ENCODE measurements at regions not wholly inside any gene's neighbourhood (a gene's known extent, or its start where the extent isn't known, plus 50 kb on each side); places are given as distances from the start of the nearest gene placed in this dataset.

- TF ChIP-seq POLR2AphosphoS5 (IDR thresholded peaks at IDR 0.05) (no peak), EP300 (IDR thresholded peaks at IDR 0.05) (no peak), POLR2A (IDR thresholded peaks at IDR 0.05) (no peak)
- TF ChIP-seq, protein P1, sequence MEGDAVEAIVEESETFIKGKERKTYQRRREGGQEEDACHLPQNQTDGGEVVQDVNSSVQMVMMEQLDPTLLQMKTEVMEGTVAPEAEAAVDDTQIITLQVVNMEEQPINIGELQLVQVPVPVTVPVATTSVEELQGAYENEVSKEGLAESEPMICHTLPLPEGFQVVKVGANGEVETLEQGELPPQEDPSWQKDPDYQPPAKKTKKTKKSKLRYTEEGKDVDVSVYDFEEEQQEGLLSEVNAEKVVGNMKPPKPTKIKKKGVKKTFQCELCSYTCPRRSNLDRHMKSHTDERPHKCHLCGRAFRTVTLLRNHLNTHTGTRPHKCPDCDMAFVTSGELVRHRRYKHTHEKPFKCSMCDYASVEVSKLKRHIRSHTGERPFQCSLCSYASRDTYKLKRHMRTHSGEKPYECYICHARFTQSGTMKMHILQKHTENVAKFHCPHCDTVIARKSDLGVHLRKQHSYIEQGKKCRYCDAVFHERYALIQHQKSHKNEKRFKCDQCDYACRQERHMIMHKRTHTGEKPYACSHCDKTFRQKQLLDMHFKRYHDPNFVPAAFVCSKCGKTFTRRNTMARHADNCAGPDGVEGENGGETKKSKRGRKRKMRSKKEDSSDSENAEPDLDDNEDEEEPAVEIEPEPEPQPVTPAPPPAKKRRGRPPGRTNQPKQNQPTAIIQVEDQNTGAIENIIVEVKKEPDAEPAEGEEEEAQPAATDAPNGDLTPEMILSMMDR (IDR thresholded peaks at IDR 0.05), result no peak
- no peaks in the 10 kb centered on the region for H3K9me3 ChIP-seq
- WGBS, 5 donors, result 10 to 98% (median 52%) methylated on average over 1 of the region's 1 CpG
- no peaks in the 10 kb centered on the region for H3K27me3 ChIP-seq
- H3K4me1 ChIP-seq, result no peaks in the 10 kb centered on the region
- intact Hi-C loops (cut with DNase I; ENCODE audit: low total_unique reads), result no loop called here
- no peak for DNase-seq
- no peaks in the 10 kb centered on the region for H3K36me3 ChIP-seq
- H3K4me3 ChIP-seq, result no peak overlapping the region
- H3K27ac ChIP-seq, result no peak overlapping the region
Measured at GRCh38 chr12:66836623-66837310, 157.9 kb upstream of the GRIP1 start.

DNA sequence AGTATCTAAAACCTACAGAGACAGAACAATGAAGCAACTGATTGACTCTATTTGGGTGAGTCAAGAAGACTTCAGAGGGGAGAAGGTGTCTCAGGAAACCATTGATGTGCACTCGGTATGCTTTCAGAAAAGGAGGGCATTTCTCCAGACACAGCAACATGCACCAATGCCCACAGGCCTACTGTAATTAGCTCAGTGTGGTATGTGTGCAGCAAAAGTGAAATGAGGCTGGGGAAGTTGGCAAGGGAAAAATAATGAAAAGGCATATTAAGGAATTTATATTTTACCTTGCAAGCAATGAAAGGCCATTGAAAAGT is 158.4 kb upstream of the GRIP1 start:
- Histone ChIP-seq H3K36me3 (no peaks in the 10 kb centered on the region), H3K27me3 (no peaks in the 10 kb centered on the region), H3K27ac (no peak overlapping the region), H3K9me3 (no peaks in the 10 kb centered on the region), H3K4me1 (no peaks in the 10 kb centered on the region), H3K4me3 (no peak overlapping the region)
- DNase-seq, result no peak
- intact Hi-C loops (cut with DNase I; ENCODE audit: low total_unique reads), result no loop called here
- TF ChIP-seq EP300 (IDR thresholded peaks at IDR 0.05) (no peak), POLR2AphosphoS5 (IDR thresholded peaks at IDR 0.05) (no peak), POLR2A (IDR thresholded peaks at IDR 0.05) (no peak)
- TF ChIP-seq, protein P1 (IDR thresholded peaks at IDR 0.05), result no peak
- 69 to 100% (median 85%) methylated on average over 1 of the region's 1 CpG for WGBS, 5 donors

GRCh38 chr12:66838366-66838765 is 159.5 kb upstream of the GRIP1 start:
- H3K4me3 ChIP-seq, result no peak overlapping the region
- no peaks in the 10 kb centered on the region for H3K4me1 ChIP-seq
- WGBS, 5 donors, result 69 to 89% (median 83%) methylated on average over 4 of the region's 4 CpGs
- no peaks in the 10 kb centered on the region for H3K27me3 ChIP-seq
- no peaks in the 10 kb centered on the region for H3K9me3 ChIP-seq
- TF ChIP-seq POLR2AphosphoS5 (IDR thresholded peaks at IDR 0.05), result no peak
- TF ChIP-seq EP300 (IDR thresholded peaks at IDR 0.05), result no peak
- TF ChIP-seq, protein P1 (IDR thresholded peaks at IDR 0.05), result no peak
- no peak for TF ChIP-seq POLR2A (IDR thresholded peaks at IDR 0.05)
- no peak overlapping the region for H3K27ac ChIP-seq
- no peak for DNase-seq
- H3K36me3 ChIP-seq, result no peaks in the 10 kb centered on the region
- intact Hi-C loops (cut with DNase I; ENCODE audit: low total_unique reads), result no loop called here

GRCh38 chr12:66848967-66849366 is 170.1 kb upstream of the GRIP1 start:
- 90 to 96% (median 93%) methylated on average over 2 of the region's 2 CpGs for WGBS, 5 donors
- Histone ChIP-seq H3K4me3 (no peak overlapping the region), H3K27me3 (no peaks in the 10 kb centered on the region), H3K9me3 (no peaks in the 10 kb centered on the region), H3K36me3 (no peaks in the 10 kb centered on the region), H3K27ac (no peak overlapping the region), H3K4me1 (no peaks in the 10 kb centered on the region)
- no peak for DNase-seq
- intact Hi-C loops (cut with DNase I; ENCODE audit: low total_unique reads), result no loop called here
- TF ChIP-seq POLR2A (IDR thresholded peaks at IDR 0.05) (no peak), EP300 (IDR thresholded peaks at IDR 0.05) (no peak), POLR2AphosphoS5 (IDR thresholded peaks at IDR 0.05) (no peak)
- TF ChIP-seq, protein P1 (IDR thresholded peaks at IDR 0.05), result no peak

All from stomach (tissue), 8 donors.